HG03097 (cell line): ENCODE measurements at regions not wholly inside any gene's neighbourhood (a gene's known extent, or its start where the extent isn't known, plus 50 kb on each side); places are given as distances from the start of the nearest gene placed in this dataset.
"Not testable (repeated sequence)": the region's sequence is repeated elsewhere in the genome, so short reads cannot be mapped to it uniquely, and the experiment has no call there.

Source experiments
- ATAC-seq: cut with Tn5 transposase; IDR thresholded peaks from one replicate; pipeline ENCODE4 v1.9.1; 2021; ENCODE audit not compliant: unreplicated experiment, low FRiP score

- no peak for ATAC-seq
Measured at GRCh38 chr1:157369808-157370521, 182.3 kb downstream of the FCRL5 start.

- ATAC-seq, result not testable (repeated sequence)
Measured at GRCh38 chr1:157368941-157369340, 183.4 kb downstream of the FCRL5 start.

DNA sequence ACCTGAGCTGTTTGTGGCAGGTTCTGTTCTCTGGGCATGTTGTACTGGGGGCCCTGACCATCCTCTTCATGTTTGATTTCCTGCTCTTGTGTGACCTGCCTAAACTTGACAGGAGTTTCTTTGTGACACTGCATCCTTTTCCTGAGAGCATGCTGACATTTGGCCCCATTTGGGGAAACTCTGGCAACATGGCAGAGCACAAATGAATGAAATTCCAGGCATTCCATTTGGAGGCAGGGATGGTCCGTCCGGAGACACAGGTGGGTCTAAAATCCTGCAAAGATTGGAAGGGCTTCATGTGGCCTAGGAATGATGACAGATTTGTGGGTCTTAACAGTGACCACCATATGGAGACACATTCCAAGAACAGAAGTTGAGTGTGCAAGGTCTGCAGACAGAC, 184.0 kb downstream of the FCRL5 start:
- ATAC-seq, result no peak

GRCh38 chr1:157367870-157368269, 184.4 kb downstream of the FCRL5 start:
- no peak for ATAC-seq

GRCh38 chr1:157367091-157367739, 185.1 kb downstream of the FCRL5 start:
- no peak for ATAC-seq

- no peak for ATAC-seq
Measured at GRCh38 chr1:157364612-157365011, 187.7 kb downstream of the FCRL5 start.

- no peak for ATAC-seq
Measured at GRCh38 chr1:157363660-157364140, 188.6 kb downstream of the FCRL5 start.

GRCh38 chr1:157360023-157360390, 192.3 kb downstream of the FCRL5 start:
- no peak for ATAC-seq

GRCh38 chr1:157359314-157360022, 192.8 kb downstream of the FCRL5 start:
- ATAC-seq, result no peak

GRCh38 chr1:157357111-157357510, 195.2 kb downstream of the FCRL5 start:
- no peak for ATAC-seq

DNA sequence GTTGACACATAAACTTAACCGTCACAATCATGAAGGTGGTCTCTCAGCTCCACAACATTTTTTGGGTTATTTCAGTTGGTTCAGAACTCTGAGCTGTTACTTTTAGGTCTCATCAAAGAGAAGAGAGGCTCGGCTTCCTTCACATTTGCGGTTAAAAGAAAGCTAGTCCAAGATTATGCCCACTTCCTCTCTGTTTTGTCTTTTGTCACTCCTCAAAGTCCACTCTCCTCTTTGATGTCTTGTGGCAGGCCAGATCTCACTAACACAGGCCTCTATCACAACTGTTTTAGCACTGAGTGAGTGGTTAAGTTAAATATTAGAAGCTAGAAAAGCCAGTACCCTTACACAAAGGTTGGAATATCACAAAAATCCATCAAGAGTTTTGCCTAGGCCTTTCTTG, 195.7 kb downstream of the FCRL5 start:
- ATAC-seq, result no peak

- no peak for ATAC-seq
Measured at GRCh38 chr1:157353546-157353945, 198.8 kb downstream of the FCRL5 start.

DNA sequence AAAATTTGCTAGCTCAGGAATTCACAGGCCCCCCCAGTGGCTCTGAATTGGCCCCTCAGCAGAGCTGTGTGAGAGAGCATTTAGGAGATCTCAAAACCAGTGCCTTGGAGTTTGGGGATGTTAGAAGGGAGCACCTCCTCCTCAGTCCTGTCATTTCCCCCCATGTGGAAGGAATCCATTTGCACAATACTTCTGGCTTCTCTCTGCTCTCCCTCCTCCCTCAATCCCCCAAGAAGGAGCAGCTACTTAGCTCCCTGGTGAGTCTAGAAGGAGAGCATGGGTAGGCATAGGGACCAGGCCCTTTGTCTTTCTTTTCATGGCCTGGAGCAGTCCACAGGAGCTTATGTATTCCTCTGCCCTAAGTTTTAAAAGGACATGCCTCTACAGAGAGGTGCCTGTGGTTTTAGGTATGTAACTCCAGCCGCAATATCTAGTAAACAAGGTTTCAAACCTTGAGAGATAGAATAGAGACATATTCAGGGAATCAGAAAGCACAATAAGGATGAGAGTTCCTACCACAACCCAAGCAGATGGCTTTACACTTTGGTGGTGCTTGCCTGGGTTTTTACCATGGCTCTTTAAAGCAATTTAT, 199.4 kb downstream of the FCRL5 start:
- ATAC-seq, result no peak

GRCh38 chr1:157352216-157352615, 200.1 kb downstream of the FCRL5 start:
- ATAC-seq, result no peak

- ATAC-seq, result not testable (repeated sequence)
Measured at GRCh38 chr1:157351800-157352199, 200.5 kb downstream of the FCRL5 start.

DNA sequence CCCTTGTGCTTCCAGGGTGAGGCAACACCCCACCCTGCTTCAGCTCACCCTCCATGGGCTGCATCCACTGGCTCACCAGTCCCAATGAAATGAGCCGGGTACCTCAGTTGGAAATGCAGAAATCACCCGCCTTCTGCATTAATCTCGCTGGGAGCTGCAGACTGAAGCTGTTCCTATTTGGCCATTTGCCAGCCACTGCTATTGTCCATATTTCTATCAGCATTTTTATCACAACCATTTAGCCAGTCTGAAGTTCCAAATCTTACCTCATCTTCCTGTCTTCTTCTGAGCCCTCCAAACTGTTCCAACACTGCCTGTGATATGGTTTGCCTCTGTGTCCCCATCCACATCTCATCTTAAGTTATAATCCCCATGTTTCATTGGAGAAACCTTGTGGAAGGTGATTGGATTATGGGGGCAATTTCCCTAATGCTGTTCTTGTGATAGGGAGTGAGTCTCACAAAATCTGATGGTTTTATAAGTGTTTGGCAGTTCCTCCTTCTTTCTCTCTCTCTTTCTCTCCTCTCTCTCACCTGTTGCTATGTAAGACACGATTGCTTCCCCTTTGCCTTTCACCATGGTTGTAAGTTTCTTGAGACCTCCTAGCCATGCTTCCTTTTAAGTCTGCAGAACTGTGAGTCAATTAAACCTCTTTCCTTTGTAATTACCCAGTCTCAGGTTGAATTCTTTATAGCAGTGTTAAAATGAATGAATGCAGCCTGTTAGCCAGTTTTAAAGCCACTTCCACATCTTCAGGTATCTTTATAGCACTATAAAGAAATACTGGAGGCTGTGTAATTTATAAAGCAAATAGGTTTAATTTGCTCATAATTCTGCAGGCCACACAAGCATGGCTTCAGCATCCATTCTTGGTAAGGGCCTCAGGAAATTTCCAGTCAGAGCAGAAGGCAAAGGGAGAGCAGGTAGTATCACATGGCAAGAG, 203.5 kb downstream of the FCRL5 start:
- ATAC-seq, result no peak

DNA sequence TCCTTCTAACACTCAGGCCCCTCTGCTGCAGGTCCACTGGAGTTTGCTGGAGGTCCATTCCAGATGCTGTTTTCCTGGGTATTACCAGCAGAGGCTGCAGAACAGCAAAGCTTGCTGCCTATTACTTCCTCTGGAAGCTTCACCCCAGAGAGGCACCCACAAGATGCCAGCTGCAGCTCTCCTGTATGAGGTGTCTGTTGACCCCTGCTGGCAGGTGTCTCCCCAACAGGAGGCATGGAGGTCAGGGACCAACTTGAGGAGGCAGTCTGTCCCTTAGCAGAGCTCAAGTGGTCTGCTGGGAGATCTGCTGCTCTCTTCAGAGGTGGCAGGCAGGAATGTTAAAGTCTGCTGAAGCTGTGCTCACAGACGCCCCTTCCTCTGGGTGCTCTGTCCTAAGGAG, 204.8 kb downstream of the FCRL5 start:
- no peak for ATAC-seq

DNA sequence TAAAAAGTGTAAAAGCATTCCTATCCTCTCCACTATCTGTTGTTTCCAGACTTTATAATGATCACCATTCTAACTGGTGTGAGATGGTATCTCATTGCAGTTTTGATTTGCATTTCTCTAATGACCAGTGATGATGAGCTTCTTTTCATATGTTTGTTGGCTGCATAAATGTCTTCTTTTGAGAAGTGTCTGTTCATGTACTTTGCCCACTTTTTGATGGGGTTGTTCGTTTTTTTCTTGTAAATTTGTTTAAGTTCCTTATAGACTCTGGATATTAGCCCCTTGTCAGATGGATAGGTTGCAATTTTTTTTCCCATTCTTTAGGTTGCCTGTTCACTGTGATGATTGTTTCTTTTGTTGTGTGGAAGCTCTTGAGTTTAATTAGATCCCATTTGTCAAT, 199.6 kb upstream of the ETV3 start:
- ATAC-seq, result not testable (repeated sequence)

DNA sequence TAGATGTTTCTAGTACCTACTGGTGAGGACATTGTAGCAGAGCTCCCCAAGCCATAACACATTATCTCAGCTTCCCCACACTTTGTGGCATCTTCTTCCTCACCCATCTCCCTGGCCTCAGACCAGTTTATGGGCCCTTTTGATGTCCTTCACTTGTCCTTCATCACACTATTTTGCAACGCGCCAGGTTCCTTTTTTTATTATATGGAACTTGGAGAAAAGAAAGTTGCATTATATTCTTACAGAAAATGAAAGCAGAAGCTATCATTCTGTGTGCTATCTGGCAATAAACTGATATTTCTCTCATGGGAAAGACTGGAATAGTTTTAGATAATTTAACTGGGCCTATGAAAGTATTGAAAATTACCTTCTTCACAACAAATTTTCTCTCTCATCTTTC, 196.9 kb upstream of the ETV3 start:
- ATAC-seq, result no peak

- ATAC-seq, result no peak
Measured at GRCh38 chr1:157334041-157334440, 195.8 kb upstream of the ETV3 start.
